Liver (tissue), 8 donors: ENCODE measurements at regions not wholly inside any gene's neighbourhood (a gene's known extent, or its start where the extent isn't known, plus 50 kb on each side); places are given as distances from the start of the nearest gene placed in this dataset.

ENCODE experiments used
- DNase-seq: peaks from one replicate; pipeline ENCODE4 v3.0.0-alpha.2; 2017; ENCODE audit warnings: low spot score
- H3K27ac ChIP-seq, 2 donors: one replicate each; pipeline ENCODE4 v1.7.0; 2013; ENCODE audit warnings: inconsistent platforms in 2 of 2, low read length in 2 of 2, control low read depth in 1 of 2, low read depth in 1 of 2, mild to moderate bottlenecking in 1 of 2
- H3K27me3 ChIP-seq, 4 donors: one replicate each; pipeline versions ENCODE4 v1.6.1 to v1.7.0; 2013; ENCODE audit warnings: low read length in 3 of 4, inconsistent platforms in 1 of 4, mild to moderate bottlenecking in 1 of 4, moderate library complexity in 1 of 4; ENCODE audit not compliant: control insufficient read depth in 4 of 4, insufficient read depth in 4 of 4
- H3K36me3 ChIP-seq, 4 donors: one replicate each; pipeline versions ENCODE4 v1.6.1 to v1.7.0; 2013; ENCODE audit warnings: low read length in 3 of 4, mild to moderate bottlenecking in 3 of 4, low read depth in 1 of 4, moderate library complexity in 1 of 4; ENCODE audit not compliant: control insufficient read depth in 4 of 4, insufficient read depth in 3 of 4
- H3K4me1 ChIP-seq, 4 donors: one replicate each; pipeline versions ENCODE4 v1.6.1 to v1.7.0; 2013; ENCODE audit warnings: low read length in 3 of 4, mild to moderate bottlenecking in 3 of 4, moderate library complexity in 1 of 4; ENCODE audit not compliant: control insufficient read depth in 4 of 4, insufficient read depth in 4 of 4
- H3K4me3 ChIP-seq, 3 donors: one replicate each; pipeline versions ENCODE4 v1.6.1 to v1.7.0; 2013; ENCODE audit warnings: low read length in 3 of 3, control low read depth in 1 of 3, low read depth in 1 of 3, mild to moderate bottlenecking in 1 of 3
- H3K9ac ChIP-seq, 2 donors: one replicate each; pipeline ENCODE4 v1.7.0; 2013; ENCODE audit warnings: low read length in 2 of 2, mild to moderate bottlenecking in 2 of 2, moderate library complexity in 2 of 2, control low read depth in 1 of 2, low read depth in 1 of 2
- H3K9me3 ChIP-seq, 4 donors: one replicate each; pipeline versions ENCODE4 v1.6.1 to v1.7.0; 2013; ENCODE audit warnings: low read length in 3 of 4; ENCODE audit not compliant: control insufficient read depth in 4 of 4
- ATF3 ChIP-seq: IDR thresholded peaks from 2 replicates; pipeline ENCODE4 v1.6.1; 2016; ENCODE audit warnings: antibody characterized with exemption
- CTCF ChIP-seq: fragments of 150-350 bp; IDR thresholded peaks from 2 replicates; pipeline ENCODE4 v1.5.1; 2017; ENCODE audit warnings: improper control_type of control experiment, low read depth, low read length; ENCODE audit not compliant: missing input control
- EGR1 ChIP-seq, 2 donors: IDR thresholded peaks; 2 replicates each; pipeline ENCODE4 v1.6.1; 2016 to 2018; ENCODE audit warnings: antibody characterized with exemption in 2 of 2, low read depth in 2 of 2
- FOXA1 ChIP-seq: IDR thresholded peaks from 2 replicates; pipeline ENCODE4 v1.6.1; 2016; ENCODE audit warnings: antibody characterized with exemption
- FOXA2 ChIP-seq: IDR thresholded peaks from 2 replicates; pipeline ENCODE4 v1.6.1; 2016; ENCODE audit warnings: antibody characterized with exemption
- GABPA ChIP-seq, 2 donors: IDR thresholded peaks in 1 of 2; conservative IDR thresholded peaks in 1 of 2; 2 replicates each; pipeline ENCODE4 v1.6.1; 2016; ENCODE audit warnings: antibody characterized with exemption in 2 of 2, mild to moderate bottlenecking in 1 of 2, moderate library complexity in 1 of 2
- HNF4G ChIP-seq: IDR thresholded peaks from 2 replicates; pipeline ENCODE4 v1.6.1; 2016; ENCODE audit warnings: antibody characterized with exemption
- MAX ChIP-seq: IDR thresholded peaks from 2 replicates; pipeline ENCODE4 v1.6.1; 2016; ENCODE audit warnings: antibody characterized with exemption
- NR2F2 ChIP-seq: IDR thresholded peaks from 2 replicates; pipeline ENCODE4 v1.6.1; 2016; ENCODE audit warnings: antibody characterized with exemption
- RAD21 ChIP-seq, 2 donors: IDR thresholded peaks; 2 replicates each; pipeline ENCODE4 v1.6.1; 2016; ENCODE audit warnings: antibody characterized with exemption in 2 of 2, mild to moderate bottlenecking in 2 of 2
- REST ChIP-seq: IDR thresholded peaks from 2 replicates; pipeline ENCODE4 v1.6.1; 2016; ENCODE audit warnings: antibody characterized with exemption, mild to moderate bottlenecking
- RXRA ChIP-seq, 2 donors: IDR thresholded peaks; 2 replicates each; pipeline ENCODE4 v1.6.1; 2017 to 2018; ENCODE audit warnings: antibody characterized with exemption in 2 of 2, mild to moderate bottlenecking in 1 of 2
- SP1 ChIP-seq: IDR thresholded peaks from 2 replicates; pipeline ENCODE4 v1.6.1; 2018; ENCODE audit warnings: antibody characterized with exemption, mild to moderate bottlenecking
- TAF1 ChIP-seq: conservative IDR thresholded peaks from 2 replicates; pipeline ENCODE4 v1.6.1; 2016; ENCODE audit warnings: antibody characterized with exemption, mild to moderate bottlenecking
- YY1 ChIP-seq: IDR thresholded peaks from 2 replicates; pipeline ENCODE4 v1.6.1; 2016; ENCODE audit warnings: antibody characterized with exemption, mild to moderate bottlenecking
- WGBS: extraction: QIAGEN DNeasy Blood & Tissue Kit; methylation state at CpG from one replicate; pipeline ENCODE4 v1.1.7; 2013; 5-methylcytosine and 5-hydroxymethylcytosine counted together
- donor health status: healthy.
- donor health status: healthy.
- donor health status: healthy.
- donor health status: healthy.
- donor health status: healthy.

GRCh38 chr3:43818229-43818628 is 127.5 kb downstream of the ABHD5 start (continued):
- TF ChIP-seq ATF3 (no peak), HNF4G (no peak), RXRA (IDR thresholded peaks at IDR 0.05) (no peak), GABPA (IDR thresholded peaks at IDR 0.05 in 1 of 2, conservative IDR thresholded peaks at IDR 0.05 in 1 of 2) (no peak), FOXA1 (no peak), NR2F2 (no peak), MAX (no peak), YY1 (no peak), EGR1 (IDR thresholded peaks at IDR 0.05; ENCODE audit: low read depth in 2 of 2) (no peak), FOXA2 (no peak)

GRCh38 chr3:43838009-43838758 is 147.4 kb downstream of the ABHD5 start:
- no peak for TF ChIP-seq SP1
- TF ChIP-seq RXRA (IDR thresholded peaks at IDR 0.05): no peak
- TF ChIP-seq REST: no peak
- no peak for TF ChIP-seq MAX
- no peak for TF ChIP-seq EGR1 (IDR thresholded peaks at IDR 0.05; ENCODE audit: low read depth in 2 of 2)
- TF ChIP-seq NR2F2: no peak
- no peak for TF ChIP-seq TAF1
- TF ChIP-seq GABPA (IDR thresholded peaks at IDR 0.05 in 1 of 2, conservative IDR thresholded peaks at IDR 0.05 in 1 of 2): no peak
- TF ChIP-seq CTCF: no peak
- TF ChIP-seq FOXA1: no peak
- TF ChIP-seq RAD21 (IDR thresholded peaks at IDR 0.05): no peak
- Histone ChIP-seq H3K4me3 (no peak overlapping the region), H3K27me3 (peaks cover 0 to under 1% (median 0%) of the 10 kb centered on the region in 4 donors), H3K4me1 (peaks cover 0 to 2% (median 0%) of the 10 kb centered on the region in 4 donors), H3K36me3 (no peaks in the 10 kb centered on the region), H3K9ac (no peak overlapping the region), H3K9me3 (peaks cover 0 to 14% (median under 1%) of the 10 kb centered on the region in 4 donors), H3K27ac (no peak overlapping the region)
- 23% methylated on average over 2 of the region's 2 CpGs for WGBS
- DNase-seq: no peak
